Naive thymus-derived CD4-positive, alpha-beta T cell (primary cell): ENCODE measurements at regions not wholly inside any gene's neighbourhood (a gene's known extent, or its start where the extent isn't known, plus 50 kb on each side); places are given as distances from the start of the nearest gene placed in this dataset.
"Not testable (repeated sequence)": the region's sequence is repeated elsewhere in the genome, so short reads cannot be mapped to it uniquely, and the experiment has no call there.

Experiments used
- ATAC-seq: fragments of 150-1000 bp; cut with Tn5 transposase; 2 replicates; pipeline ENCODE4 v1.10.0; 2021; ENCODE audit warnings: mild to moderate bottlenecking, moderate library complexity
- CTCF ChIA-PET: fragments of 350-600 bp; sonication (Branson Sonifier 250); formaldehyde crosslinking; loops from one replicate; lab custom pipeline; 2021; ENCODE audit warnings: antibody characterized with exemption; lab: Charles Lee
- POLR2A ChIA-PET: fragments of 350-600 bp; sonication (Branson Sonifier 250); formaldehyde crosslinking; loops from one replicate; lab custom pipeline; 2021; ENCODE audit warnings: antibody characterized with exemption, inconsistent platforms; lab: Charles Lee
- DNase-seq, 9 donors: peaks; one replicate each; pipeline versions ENCODE4 v3.0.0 to v3.0.0-alpha.2; 2020 to 2022; ENCODE audit warnings: mixed read lengths in 1 of 9
- H3K27ac ChIP-seq: one replicate; pipeline ENCODE4 v1.7.0; 2013; ENCODE audit warnings: mild to moderate bottlenecking, low read depth, low read length, moderate library complexity
- H3K27me3 ChIP-seq, 2 donors: one replicate each; pipeline ENCODE4 v1.7.0; 2013; ENCODE audit warnings: low read length in 2 of 2, mild to moderate bottlenecking in 2 of 2, moderate library complexity in 2 of 2; ENCODE audit not compliant: control insufficient read depth in 2 of 2, insufficient read depth in 2 of 2
- H3K36me3 ChIP-seq, 3 experiments: 1 replicate in 2 of 3; 2 replicates in 1 of 3; pipeline ENCODE4 v1.7.0; 2013; ENCODE audit warnings: low read length in 3 of 3, mild to moderate bottlenecking in 3 of 3, moderate library complexity in 1 of 3; ENCODE audit not compliant: insufficient read depth in 3 of 3, control insufficient read depth in 2 of 3
- H3K4me1 ChIP-seq, 2 donors: one replicate each; pipeline ENCODE4 v1.7.0; 2013; ENCODE audit warnings: low read length in 2 of 2, mild to moderate bottlenecking in 2 of 2, moderate library complexity in 1 of 2; ENCODE audit not compliant: control insufficient read depth in 2 of 2, insufficient read depth in 2 of 2
- H3K4me3 ChIP-seq: 2 replicates; pipeline ENCODE4 v1.7.0; 2013; ENCODE audit warnings: mild to moderate bottlenecking, low read length
- H3K9me3 ChIP-seq, 3 experiments: 1 replicate in 2 of 3; 2 replicates in 1 of 3; pipeline ENCODE4 v1.7.0; 2013; ENCODE audit warnings: low read length in 3 of 3; ENCODE audit not compliant: control insufficient read depth in 2 of 3
- H3K27ac Mint-ChIP-seq, 9 donors: one replicate each; pipeline ENCODE4 v1.8.0; 2020 to 2022; ENCODE audit warnings: mixed read lengths in 9 of 9, mild to moderate bottlenecking in 8 of 9, moderate library complexity in 5 of 9, inconsistent platforms in 2 of 9
- H3K27me3 Mint-ChIP-seq, 5 donors: one replicate each; pipeline ENCODE4 v1.8.0; 2021 to 2022; ENCODE audit warnings: mixed read lengths in 5 of 5, mild to moderate bottlenecking in 1 of 5
- H3K36me3 Mint-ChIP-seq, 5 donors: one replicate each; pipeline ENCODE4 v1.8.0; 2020 to 2022; ENCODE audit warnings: mixed read lengths in 5 of 5, mild to moderate bottlenecking in 3 of 5, inconsistent platforms in 1 of 5
- H3K4me1 Mint-ChIP-seq, 7 donors: one replicate each; pipeline ENCODE4 v1.8.0; 2020 to 2022; ENCODE audit warnings: mixed read lengths in 7 of 7, mild to moderate bottlenecking in 3 of 7, inconsistent platforms in 1 of 7
- H3K4me3 Mint-ChIP-seq, 10 donors: one replicate each; pipeline ENCODE4 v1.8.0; 2020 to 2022; ENCODE audit warnings: mild to moderate bottlenecking in 10 of 10, mixed read lengths in 10 of 10, moderate library complexity in 6 of 10, inconsistent platforms in 2 of 10
- H3K9me3 Mint-ChIP-seq, 11 donors: one replicate each; pipeline ENCODE4 v1.8.0; 2020 to 2022; ENCODE audit warnings: mixed read lengths in 11 of 11, mild to moderate bottlenecking in 4 of 11, inconsistent platforms in 1 of 11, moderate library complexity in 1 of 11
- intact Hi-C, 2 donors: fragments of 100-400 bp; cut with micrococcal nuclease; formaldehyde crosslinking; loops; one replicate each; pipeline ENCODE4 v1.15.1; 2023

DNA sequence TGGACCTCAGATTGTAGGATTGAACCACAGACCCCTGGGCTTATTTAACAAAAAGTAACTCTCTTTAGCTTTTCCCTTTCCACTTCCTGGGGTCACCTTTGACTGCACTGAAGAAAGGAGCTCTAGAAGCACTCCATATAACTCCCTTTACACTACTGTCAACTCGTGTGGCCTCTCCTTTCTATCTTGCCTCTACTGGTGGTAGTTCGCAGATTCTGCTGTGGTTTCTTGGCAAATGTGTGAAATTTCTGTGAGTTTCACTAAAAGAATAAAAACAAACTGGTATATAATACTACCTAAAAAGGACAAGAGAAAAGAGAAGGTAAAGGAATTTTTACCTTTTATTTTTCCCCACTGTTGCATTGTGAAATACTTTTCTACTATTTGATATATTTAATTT is 1298.1 kb downstream of the PCDH9 start:
- Mint-ChIP-seq H3K36me3 (no peaks in the 10 kb centered on the region), H3K9me3 (peaks cover 0 to 14% (median 4%) of the 10 kb centered on the region in 11 donors), H3K4me3 (no peak overlapping the region), H3K27me3 (no peaks in the 10 kb centered on the region), H3K4me1 (no peaks in the 10 kb centered on the region), H3K27ac (no peak overlapping the region)
- no peaks in the 10 kb centered on the region for H3K27me3 ChIP-seq
- H3K36me3 ChIP-seq: no peaks in the 10 kb centered on the region
- ChIA-PET CTCF (no interaction called here), POLR2A (no interaction called here)
- H3K4me3 ChIP-seq: no peak overlapping the region
- H3K4me1 ChIP-seq: no peaks in the 10 kb centered on the region
- ATAC-seq (no peak), DNase-seq (no peak)
- H3K9me3 ChIP-seq: peaks cover 0 to 1% (median 0%) of the 10 kb centered on the region in 3 experiments
- H3K27ac ChIP-seq: no peak overlapping the region
- intact Hi-C loops: no loop called here

GRCh38 chr13:65929436-65929835 is 1300.7 kb downstream of the PCDH9 start:
- no peak overlapping the region for H3K27ac ChIP-seq
- no peak for ATAC-seq
- peaks cover 0 to 5% (median 0%) of the 10 kb centered on the region in 3 experiments for H3K9me3 ChIP-seq
- no peaks in the 10 kb centered on the region for H3K27me3 Mint-ChIP-seq
- no peak overlapping the region for H3K4me3 Mint-ChIP-seq
- ChIA-PET POLR2A (no interaction called here), CTCF (no interaction called here)
- no peaks in the 10 kb centered on the region for H3K36me3 Mint-ChIP-seq
- H3K9me3 Mint-ChIP-seq: peaks cover 0 to 14% (median 3%) of the 10 kb centered on the region in 11 donors
- H3K27me3 ChIP-seq: no peaks in the 10 kb centered on the region
- no peak overlapping the region for H3K4me3 ChIP-seq
- H3K4me1 Mint-ChIP-seq: no peaks in the 10 kb centered on the region
- DNase-seq: no peak
- no peak overlapping the region for H3K27ac Mint-ChIP-seq
- H3K4me1 ChIP-seq: no peaks in the 10 kb centered on the region
- H3K36me3 ChIP-seq: no peaks in the 10 kb centered on the region
- intact Hi-C loops: no loop called here

DNA sequence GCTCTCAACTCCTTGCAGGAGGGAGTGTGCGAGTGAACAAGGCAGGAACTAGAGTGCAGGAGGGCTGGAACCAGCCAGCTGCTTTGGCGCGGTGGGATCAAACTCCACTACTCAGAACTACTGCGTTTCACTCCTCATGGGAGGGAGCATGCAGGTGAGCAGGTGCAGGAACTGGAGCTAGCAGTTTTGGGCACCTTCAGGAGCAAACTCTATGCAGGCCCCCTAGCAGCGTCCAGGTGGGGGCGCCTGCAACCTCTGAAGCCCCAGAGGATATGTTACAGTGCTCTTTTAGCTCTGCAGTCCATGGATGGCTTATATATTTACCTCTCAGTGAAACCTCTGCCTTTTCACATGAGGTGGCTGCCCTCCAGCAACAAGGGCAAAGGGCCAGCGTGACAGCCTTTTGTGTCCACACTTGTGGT is 1303.4 kb downstream of the PCDH9 start:
- H3K27ac ChIP-seq: no peak overlapping the region
- Mint-ChIP-seq H3K27ac (no peak overlapping the region), H3K4me3 (no peak overlapping the region), H3K9me3 (peaks cover 0 to 9% (median 2%) of the 10 kb centered on the region in 11 donors), H3K36me3 (no peaks in the 10 kb centered on the region), H3K27me3 (no peaks in the 10 kb centered on the region), H3K4me1 (no peaks in the 10 kb centered on the region)
- CTCF ChIA-PET: no interaction called here
- H3K27me3 ChIP-seq: no peaks in the 10 kb centered on the region
- no peaks in the 10 kb centered on the region for H3K36me3 ChIP-seq
- intact Hi-C loops: no loop called here
- POLR2A ChIA-PET: no interaction called here
- DNase-seq: no peak
- peaks cover 0 to 5% (median 0%) of the 10 kb centered on the region in 3 experiments for H3K9me3 ChIP-seq
- ATAC-seq: no peak
- H3K4me1 ChIP-seq: no peaks in the 10 kb centered on the region
- no peak overlapping the region for H3K4me3 ChIP-seq

GRCh38 chr13:65922846-65923245 is 1307.3 kb downstream of the PCDH9 start:
- DNase-seq, H3K27me3 Mint-ChIP-seq, H3K36me3 ChIP-seq, H3K4me3 ChIP-seq, H3K9me3 ChIP-seq, H3K27me3 ChIP-seq, H3K36me3 Mint-ChIP-seq, H3K27ac ChIP-seq, H3K4me1 Mint-ChIP-seq, ATAC-seq, intact Hi-C loops, POLR2A ChIA-PET, H3K4me3 Mint-ChIP-seq, H3K4me1 ChIP-seq, H3K27ac Mint-ChIP-seq, CTCF ChIA-PET: not testable (repeated sequence)
- H3K9me3 Mint-ChIP-seq: peaks cover 0 to 11% (median 5%) of the 10 kb centered on the region in 11 donors

DNA sequence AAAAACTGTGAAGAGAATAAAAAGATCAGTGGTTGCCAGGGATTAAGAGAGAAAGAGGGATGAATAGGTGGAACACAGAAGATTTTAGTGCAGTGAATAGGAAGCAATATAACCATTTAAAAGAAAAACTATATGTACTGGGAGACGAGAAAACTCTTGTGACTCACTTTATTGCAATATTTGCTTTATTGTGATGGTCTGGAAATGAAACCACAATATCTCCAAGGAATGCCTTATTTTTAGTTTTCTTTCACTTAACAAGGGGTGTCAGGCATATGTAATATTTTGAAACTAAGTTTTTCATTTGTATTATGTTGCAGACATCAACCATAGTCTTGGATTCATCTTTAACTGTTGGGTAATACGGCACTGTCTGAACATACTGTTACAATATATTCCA is 1308.2 kb downstream of the PCDH9 start:
- ATAC-seq: no peak
- Mint-ChIP-seq H3K27me3 (no peaks in the 10 kb centered on the region), H3K4me1 (no peaks in the 10 kb centered on the region)

DNA sequence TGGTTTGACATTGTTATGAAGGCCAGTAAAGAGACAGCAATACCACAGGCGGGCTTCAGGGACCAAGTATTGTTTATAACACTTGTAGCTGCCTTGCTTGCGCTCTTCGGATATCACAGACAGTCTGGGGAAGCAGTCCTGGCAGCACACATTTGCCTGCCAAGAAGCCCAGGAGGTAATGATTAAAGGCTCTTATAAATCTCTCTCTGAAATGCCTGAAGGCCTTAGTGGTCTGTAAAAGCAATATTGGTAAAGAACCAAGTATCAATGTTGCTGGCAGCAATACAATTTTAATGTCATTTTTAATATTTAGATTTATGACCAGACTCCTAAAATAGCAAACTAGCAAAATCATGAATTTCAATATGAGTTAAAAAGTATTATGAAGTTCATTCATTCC is 1312.4 kb downstream of the PCDH9 start:
- Histone ChIP-seq H3K4me1 (no peaks in the 10 kb centered on the region), H3K27ac (no peak overlapping the region), H3K27me3 (no peaks in the 10 kb centered on the region), H3K4me3 (no peak overlapping the region), H3K36me3 (no peaks in the 10 kb centered on the region), H3K9me3 (no peaks in the 10 kb centered on the region)
- ATAC-seq: no peak
- DNase-seq: no peak
- H3K36me3 Mint-ChIP-seq: no peaks in the 10 kb centered on the region
- no peaks in the 10 kb centered on the region for H3K27me3 Mint-ChIP-seq
- intact Hi-C loops: no loop called here
- H3K27ac Mint-ChIP-seq: no peak overlapping the region
- no peak overlapping the region for H3K4me3 Mint-ChIP-seq
- ChIA-PET CTCF (no interaction called here), POLR2A (no interaction called here)
- H3K4me1 Mint-ChIP-seq: no peaks in the 10 kb centered on the region
- peaks cover 0 to 10% (median 3%) of the 10 kb centered on the region in 11 donors for H3K9me3 Mint-ChIP-seq

More for the DNA sequence above, 1308.2 kb downstream of the PCDH9 start:
- H3K36me3 Mint-ChIP-seq: no peaks in the 10 kb centered on the region
- Histone ChIP-seq H3K36me3 (no peaks in the 10 kb centered on the region), H3K27ac (no peak overlapping the region), H3K4me3 (no peak overlapping the region), H3K9me3 (peaks cover 0 to 3% (median 0%) of the 10 kb centered on the region in 3 experiments), H3K27me3 (no peaks in the 10 kb centered on the region), H3K4me1 (no peaks in the 10 kb centered on the region)
- ChIA-PET CTCF (no interaction called here), POLR2A (no interaction called here)
- DNase-seq: no peak
- H3K27ac Mint-ChIP-seq: no peak overlapping the region
- H3K4me3 Mint-ChIP-seq: no peak overlapping the region
- H3K9me3 Mint-ChIP-seq: peaks cover 0 to 11% (median 3%) of the 10 kb centered on the region in 11 donors
- intact Hi-C loops: no loop called here

- Histone ChIP-seq H3K4me3 (no peak overlapping the region), H3K27ac (no peak overlapping the region), H3K4me1 (no peaks in the 10 kb centered on the region), H3K27me3 (no peaks in the 10 kb centered on the region), H3K9me3 (no peaks in the 10 kb centered on the region), H3K36me3 (no peaks in the 10 kb centered on the region)
- DNase-seq (no peak), ATAC-seq (no peak)
- CTCF ChIA-PET: no interaction called here
- Mint-ChIP-seq H3K4me3 (no peak overlapping the region), H3K9me3 (peaks cover 0 to 10% (median 0%) of the 10 kb centered on the region in 11 donors), H3K27ac (no peak overlapping the region), H3K36me3 (no peaks in the 10 kb centered on the region), H3K27me3 (no peaks in the 10 kb centered on the region), H3K4me1 (no peaks in the 10 kb centered on the region)
- intact Hi-C loops: no loop called here
- POLR2A ChIA-PET: no interaction called here
Observed at GRCh38 chr13:65915195-65915594, 1314.9 kb downstream of the PCDH9 start.
